GM21529 (cell line): ENCODE measurements at regions not wholly inside any gene's neighbourhood (a gene's known extent, or its start where the extent isn't known, plus 50 kb on each side); places are given as distances from the start of the nearest gene placed in this dataset.

Experiments used
- ATAC-seq: cut with Tn5 transposase; IDR thresholded peaks from one replicate; pipeline ENCODE4 v1.9.1; 2021; ENCODE audit not compliant: unreplicated experiment

DNA sequence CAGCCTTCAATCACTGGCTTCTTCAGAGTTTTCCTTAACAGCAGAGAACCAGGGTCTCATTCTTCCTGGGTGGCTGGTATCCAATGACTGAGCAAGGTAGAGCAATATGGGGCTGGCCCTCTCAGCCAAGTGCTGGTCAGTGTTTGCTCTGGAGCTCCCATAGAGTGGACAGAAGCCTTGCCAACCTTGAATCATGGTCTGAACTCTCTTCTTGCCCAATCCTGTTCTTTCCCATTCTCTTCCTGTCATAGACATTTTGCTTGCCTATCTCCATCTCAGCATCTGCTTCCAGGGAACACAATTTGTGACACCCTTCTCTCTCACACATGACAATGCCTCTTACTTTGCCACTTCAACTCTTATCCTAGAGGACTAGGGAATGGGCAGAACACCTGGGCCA is 245.6 kb upstream of the PEX5L start:
- no peak for ATAC-seq

DNA sequence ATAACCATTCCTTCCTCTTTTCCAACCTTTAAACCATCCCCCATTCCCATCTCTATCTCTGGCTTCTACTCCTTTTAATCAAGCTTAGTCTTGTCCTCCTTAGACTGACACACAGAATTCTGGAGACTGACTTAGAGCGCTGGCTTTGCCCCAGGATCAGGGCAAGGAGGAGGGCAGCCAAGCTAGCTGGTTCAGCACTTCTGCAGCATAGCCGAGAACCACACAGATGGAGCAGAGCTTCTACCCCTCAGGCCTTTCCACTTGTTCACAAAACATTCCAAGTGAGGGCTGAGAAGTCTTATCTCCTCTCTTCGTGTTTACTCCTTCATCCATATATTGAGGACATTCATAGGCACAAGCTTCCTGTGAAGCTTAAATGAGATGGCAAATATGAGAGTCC is 246.5 kb upstream of the PEX5L start:
- no peak for ATAC-seq

DNA sequence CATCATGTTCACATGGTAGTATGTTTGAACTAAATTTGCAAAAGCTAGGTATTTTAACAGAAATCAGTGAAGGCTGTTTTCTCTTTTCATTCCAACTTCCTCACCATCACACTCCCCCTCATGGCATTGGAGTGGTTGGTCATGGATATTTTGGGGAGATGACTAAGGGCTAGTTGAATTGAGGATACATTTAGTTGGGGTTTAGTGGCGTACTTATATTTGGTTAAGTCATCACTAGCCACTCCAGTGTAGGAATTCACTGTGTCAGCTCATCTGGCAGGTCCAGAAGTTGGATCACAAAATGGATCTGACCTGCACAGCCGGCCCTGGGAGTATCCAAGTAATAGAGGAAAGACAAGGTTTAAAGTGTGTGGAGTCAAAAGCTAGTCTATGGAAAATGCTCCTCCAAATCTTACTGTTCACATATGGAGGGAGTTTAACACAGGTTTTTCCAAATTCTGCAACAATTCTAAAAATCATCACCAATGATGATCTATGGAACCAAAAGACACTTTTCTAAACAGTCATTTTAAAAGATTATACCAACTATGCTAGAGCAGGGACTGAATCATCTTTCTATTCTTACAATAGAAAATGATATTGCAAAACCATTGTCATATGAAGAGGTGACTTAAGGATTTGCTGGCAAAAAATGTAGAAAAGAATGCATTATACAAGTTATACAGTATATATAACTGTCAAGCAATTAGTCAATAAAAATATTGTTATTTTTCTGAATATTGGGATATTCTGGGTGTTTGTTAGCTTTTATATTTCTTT is 247.8 kb upstream of the PEX5L start:
- no peak for ATAC-seq

DNA sequence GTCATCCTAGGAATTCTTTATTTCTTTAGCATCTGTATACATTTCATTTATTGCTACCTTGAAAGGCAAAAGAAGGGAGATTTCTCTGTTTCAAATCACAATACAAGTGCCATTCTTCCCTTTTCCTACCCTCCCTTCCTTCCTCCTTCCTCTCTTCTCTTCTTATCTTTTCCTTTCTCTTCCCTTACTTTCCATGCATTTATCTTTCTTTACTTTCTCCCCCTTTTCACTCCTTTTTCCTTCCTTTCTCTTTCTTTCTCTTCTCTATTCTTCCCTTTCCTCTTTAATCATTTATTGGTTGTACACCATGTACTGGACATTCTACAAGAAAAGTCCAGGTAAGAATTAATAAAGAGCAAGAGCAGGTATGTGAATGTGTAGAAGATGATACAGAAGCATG is 251.0 kb upstream of the PEX5L start:
- no peak for ATAC-seq

DNA sequence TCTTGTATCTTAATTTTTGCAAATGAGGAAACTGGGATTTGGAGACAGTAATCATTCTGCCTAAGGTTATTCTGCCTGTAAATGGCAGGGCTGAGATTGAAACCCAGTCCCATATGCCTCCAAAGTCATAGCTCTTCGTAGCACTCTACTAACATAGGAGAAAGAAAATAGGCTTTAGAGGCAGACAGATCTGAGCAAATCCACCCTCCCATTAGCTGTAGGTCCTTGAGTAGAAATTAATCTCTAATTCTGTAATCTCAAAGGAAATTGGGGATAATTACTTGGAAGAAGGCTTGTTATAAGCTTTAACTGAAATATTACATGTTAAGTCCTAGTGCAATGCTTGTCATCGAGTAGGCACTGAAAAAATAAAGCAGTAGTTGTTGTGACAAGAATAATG is 252.1 kb upstream of the PEX5L start:
- ATAC-seq: no peak

DNA sequence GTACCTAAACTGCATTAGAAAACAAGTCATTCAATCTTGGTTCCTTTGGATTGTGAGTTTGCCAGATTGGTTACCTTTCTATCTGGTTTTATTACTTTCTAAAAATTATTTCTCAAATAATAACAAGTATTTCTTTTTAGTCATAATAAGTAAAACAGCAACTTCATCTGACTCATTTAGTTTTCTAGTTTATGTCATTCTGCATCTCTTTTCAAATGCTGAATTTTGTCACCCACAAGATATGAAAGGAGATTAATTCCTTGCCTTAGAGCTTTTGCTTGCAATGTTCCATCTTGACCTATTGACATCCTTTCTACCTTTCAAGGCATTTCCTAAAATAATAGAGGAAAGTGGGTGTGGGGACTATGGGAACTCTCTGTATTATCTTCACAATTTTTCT is 253.6 kb upstream of the PEX5L start:
- no peak for ATAC-seq

DNA sequence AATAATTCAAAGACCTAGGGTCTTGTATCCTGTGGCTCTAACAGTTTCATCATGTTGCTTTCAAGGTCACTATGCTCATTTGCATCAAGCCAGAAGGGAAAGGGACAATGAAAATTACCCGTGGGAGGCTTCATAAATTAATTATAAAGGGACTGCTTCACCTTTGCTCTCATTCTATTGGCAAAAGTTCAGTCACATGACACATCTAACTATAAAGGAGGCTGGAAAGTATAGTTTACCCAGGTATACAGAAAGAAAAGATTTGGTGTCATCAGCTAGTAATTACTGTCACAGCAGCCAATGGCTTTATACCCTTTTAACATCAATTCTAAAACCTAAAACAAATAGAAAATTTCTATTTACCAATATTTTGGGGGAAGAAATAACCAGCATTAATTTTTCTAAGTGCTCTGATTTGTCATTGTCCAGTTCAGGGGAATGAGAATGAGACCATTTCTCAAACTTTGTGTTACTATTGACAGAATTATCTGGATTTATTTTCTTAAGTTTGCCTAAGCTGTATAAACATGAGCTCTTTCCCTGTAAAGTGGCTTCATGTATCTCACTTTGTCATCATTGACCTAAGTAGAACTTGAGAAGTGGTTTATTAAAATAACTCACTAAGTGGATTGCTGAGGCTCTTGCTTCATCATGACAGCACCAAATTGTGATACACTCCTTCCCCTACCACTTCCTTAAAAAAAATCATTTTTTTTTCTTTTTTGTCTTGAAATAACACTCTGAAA is 257.7 kb upstream of the PEX5L start:
- ATAC-seq: no peak

DNA sequence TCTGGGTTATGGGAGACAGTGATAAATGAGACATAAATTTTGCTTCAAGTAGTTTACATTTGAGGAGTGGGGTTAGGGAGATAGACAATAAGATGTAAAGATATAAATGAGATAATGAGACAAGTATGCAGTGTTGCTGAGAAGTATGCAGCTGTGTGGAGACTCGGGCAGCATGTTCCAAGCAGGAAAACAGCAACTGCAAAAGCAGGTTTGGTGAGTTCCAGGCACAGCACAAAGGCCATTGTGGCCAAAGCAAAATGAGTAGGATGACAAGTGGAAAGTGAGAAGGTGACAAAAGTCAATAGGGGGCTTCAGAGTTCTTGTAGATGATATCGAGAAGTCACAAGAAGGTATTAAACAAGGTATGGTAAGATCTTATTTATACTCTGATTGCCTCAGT is 259.1 kb upstream of the PEX5L start:
- no peak for ATAC-seq

DNA sequence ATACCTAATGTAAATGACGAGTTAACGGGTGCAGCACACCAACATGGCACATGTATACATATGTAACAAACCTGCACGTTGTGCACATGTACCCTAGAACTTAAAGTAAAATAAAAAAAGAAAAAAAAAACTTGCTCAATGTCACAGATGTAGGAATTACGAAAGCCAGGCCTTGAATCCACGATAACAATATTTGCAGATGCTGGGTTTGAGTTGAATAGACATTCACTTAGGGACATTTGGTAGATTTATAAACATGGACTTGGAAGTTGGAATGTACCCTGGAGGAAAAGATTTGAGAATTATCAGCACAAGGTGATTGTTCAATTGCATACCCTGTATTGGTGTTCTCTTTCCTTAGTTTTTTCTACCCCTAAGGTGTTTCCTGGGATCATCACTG is 260.2 kb upstream of the PEX5L start:
- no peak for ATAC-seq

DNA sequence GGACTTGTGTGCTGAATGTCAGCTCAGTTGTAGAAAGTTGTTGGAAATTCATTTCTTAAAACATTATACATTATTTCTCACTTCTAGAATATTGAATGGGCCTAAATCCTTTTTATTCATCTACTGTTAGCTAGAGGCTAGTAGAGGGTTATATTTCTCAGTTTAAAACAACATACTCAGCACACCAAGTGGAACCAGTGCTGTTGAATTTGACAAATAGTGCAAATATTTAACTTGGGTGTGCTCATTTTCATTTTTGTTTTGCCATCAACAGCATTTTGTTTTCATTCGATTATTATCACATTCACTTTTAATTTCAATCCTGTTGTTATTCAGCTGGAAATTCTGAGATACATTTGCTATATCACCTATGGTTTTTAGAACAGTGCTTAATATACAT is 269.4 kb upstream of the PEX5L start:
- no peak for ATAC-seq

DNA sequence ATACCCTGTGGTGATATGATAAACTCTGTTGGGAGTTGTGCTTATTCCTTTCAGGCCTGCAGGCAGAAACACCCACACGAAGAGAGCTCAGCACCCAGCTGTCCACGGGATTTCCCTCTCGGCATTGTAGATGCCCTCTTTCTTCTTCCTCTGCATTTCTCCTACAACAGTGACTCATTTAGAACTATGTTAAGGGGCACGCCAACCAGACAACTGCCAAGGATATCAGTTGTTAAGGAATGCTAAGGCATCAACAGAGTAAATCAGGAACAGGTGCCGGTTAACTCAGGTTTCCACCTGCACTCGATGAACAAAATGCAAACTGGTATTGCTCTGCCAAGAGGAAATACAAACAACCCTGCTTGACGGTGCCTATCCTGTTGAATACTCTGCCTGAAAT is 270.0 kb upstream of the PEX5L start:
- ATAC-seq: no peak

DNA sequence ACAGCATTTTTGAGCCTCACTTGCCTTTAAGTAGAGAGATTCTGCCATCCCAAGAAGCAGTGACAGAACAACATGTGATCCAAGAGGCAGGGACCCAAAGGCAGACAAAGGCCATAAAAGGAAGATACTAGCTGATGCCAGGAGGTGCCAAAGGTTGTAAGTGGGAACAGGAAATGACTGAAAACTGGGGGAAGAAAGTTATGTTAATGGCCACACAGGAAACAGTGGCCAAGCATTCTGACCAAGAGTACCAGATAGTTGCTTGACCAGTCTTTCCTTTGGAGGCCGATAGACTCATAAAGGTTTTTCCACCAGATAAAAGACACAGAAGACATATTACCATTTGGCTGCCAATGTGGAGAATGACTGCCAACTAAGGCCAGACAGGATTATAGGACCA is 274.5 kb upstream of the PEX5L start:
- ATAC-seq: no peak

DNA sequence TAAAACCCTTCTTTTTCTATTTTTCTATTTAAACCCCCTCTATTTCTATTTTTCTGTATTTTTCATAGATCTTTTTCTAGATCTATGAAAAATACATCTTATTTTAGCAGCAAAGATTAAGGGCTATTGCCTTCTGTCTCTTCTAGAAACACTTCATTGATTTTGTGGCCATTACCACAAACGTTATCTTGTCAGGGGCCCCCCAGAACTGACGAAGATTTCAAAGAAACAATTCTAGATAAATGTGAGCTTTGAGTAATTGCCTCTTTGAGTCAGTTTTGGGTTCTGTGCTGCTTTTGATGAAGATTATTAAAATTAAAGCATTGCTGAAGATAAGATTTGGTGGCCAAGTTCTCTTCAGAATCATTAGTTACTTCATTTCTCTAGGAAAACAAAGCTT is 279.6 kb upstream of the PEX5L start:
- no peak for ATAC-seq

DNA sequence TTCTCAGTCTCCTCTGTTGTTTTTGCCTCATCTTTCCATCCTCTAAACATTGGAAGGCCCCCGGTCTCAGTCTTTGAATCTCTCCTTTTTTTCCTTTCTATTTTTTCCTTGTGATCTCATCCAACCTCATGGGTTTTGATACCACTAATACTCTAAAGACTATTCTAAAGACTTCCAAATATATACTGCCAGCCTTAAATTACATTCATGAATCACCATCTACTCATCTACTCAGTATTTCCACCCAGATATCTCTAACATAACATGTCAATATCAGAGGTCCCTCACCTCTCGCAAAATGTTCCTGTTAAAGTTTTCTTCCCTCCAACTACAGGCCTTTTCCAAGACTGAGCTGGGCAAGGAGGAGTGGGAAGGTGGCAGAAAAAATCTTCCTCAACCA is 282.5 kb upstream of the TTC14 start:
- no peak for ATAC-seq

DNA sequence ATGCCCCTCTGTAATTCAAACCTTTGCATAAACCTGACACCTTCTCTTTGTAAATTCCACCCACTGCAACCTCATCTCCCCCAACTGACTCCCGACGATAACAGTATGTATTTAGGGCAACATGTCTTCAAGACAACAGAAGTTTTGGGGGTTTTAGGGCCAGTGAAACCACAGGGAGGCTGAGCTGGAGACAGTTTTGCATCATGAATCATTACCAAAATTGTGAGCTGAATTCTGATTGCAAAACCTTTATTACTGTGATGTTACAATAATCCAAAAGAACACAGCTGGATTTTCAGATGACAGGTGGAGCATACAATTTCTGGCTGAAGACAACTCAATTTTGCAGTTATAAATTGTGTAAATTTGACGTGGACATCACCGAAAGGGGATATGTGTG is 281.3 kb upstream of the TTC14 start:
- no peak for ATAC-seq

DNA sequence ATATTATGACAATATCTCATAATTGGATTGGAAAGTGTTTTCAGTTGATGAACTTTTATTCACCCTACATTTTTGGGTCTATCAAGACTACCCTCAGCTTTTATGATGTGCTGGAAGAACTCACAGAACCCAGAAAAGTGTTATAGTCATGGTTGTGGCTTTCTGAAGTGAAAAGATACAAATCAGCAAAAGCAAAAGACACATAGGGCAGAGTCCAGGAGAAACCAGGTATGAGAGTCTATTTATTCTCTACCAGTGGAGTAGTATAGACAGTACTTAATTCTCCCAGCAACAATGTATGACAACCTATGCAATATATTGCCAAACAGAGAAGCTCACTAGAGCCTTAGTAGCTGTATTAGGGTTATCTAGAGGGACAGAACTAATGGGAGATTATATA is 280.4 kb upstream of the TTC14 start:
- no peak for ATAC-seq

DNA sequence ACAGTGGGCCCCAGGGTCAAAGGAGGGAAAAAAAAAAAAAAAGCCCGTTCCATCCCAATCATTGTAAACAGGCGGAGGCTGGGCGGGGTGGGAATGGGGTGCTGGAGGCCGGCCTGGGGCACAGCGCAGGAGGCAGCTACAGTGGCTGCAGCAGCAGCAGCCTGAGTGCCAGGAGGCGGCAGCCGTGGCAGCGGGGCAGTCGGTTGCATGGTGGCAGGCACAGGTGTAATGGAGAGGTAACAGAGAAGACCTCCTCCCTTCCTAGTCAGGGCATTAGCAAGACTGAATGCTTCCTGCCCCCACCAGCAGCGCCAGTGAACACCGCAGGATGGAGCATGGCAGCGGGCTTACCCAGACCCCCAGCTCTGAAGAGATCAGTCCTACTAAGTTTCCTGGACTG is 279.1 kb upstream of the TTC14 start:
- ATAC-seq: no peak

DNA sequence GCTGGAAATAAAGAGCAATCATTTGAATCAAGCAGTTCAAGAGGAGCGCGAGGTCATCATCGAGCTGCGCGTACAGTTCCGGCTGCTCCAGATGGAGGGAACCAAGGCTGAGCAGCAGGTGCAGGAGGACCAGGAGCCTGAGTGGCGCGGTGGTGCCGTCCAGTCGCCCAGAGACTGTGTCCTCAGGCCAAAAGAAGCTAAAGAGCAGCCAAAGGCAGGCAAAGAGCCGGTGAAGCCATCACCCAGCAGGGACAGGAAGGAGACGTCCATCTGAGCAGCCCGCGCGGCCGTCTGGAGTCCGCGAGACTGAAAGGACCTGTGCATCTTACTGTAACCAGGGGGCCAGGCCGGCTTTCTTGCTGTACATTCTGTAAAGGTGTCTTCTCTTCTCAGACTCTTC is 277.2 kb upstream of the TTC14 start:
- ATAC-seq: no peak

DNA sequence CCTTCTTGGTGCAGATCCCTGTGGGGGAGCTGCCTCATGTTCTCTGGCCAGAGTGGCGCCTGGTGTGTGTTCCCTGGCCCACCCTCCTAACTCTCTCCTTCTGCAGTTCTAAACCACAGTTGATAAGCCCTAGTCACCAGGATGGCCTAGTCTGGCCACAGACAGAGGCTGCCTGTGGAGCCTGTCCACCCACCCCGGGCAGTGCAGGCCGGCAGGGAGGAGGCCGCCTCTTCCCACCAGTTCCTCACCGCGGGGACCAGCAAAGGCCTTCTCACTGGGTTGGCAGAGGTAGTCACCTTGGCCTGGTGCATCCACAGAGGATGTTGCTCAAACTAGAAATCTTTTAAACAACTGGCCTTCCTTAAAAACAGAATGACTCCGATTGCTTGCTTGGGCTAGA is 276.4 kb upstream of the TTC14 start:
- no peak for ATAC-seq

DNA sequence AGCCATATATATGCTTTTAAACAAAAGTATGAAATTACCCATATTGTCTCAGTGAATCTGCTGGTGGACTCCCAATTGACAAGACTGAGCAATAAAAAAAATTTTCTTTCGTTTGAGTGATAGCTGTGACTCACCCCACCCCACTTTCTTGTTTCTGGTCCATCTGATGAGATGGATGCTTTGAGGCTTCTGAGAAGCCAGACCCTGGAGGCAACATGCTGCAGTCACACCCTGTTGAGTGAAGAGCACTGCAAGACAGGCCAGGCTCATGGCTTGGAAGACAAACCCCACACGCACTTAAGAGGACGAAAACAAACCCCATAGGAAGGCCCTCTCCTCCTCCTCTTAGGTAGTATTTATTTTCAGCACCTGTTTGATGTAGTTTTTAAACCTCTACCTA is 276.0 kb upstream of the TTC14 start:
- no peak for ATAC-seq

DNA sequence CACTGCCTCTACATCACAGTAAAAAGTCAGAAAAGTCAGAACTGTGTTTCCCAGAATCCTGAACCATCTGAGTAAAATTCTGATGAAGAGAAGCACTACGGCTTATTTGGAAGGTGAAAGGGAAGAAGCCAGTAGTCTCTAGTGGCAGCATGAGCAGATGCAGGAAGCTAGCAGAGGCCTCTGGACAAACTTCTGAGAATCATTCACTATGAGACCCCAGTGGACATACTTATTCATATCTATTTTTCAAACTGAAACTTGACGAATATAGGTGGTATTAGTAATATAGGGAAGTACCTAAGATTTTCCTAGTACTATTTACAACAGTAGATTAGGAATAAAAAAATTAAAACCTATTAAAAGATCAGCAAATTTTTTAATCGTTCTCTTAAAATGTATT is 272.8 kb upstream of the TTC14 start:
- peak; percentile 86 for ATAC-seq

DNA sequence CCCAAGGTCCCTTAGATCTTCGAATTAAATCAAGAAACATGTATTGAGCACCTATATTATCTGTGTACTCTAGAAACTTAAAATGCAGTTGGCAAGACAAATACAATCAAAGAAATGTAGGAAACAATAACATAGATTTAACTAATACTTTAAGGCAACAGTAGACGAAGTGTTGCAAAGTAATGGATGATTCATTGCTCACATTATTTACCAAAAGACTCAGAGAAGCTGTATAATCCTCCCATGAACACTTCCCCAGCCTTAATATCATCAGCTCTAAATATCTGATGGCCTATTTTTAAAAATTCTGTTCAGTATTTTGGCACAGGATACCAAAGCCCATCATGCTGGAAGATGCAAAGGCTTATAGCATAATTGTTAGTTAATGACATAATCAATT is 272.1 kb upstream of the TTC14 start:
- no peak for ATAC-seq

DNA sequence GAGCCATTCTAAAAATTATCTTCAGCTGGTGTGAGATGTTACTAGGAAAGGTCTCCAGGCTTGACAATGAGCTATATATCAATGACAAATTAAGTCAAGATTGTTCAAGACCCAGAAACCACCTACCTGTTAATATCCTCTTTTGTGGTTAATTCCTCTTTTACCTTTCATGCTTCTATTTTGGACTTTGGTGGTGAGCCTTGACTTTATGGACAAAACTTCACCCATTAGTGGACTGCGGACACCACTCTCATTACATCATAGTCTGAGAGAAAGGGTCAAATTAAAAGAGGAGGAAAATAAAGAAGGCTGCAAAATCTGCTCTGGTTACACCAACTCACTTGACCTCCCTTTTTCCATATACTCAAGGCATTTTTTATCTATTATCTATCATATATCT is 271.5 kb upstream of the TTC14 start:
- ATAC-seq: no peak
